Fibroblast of lung (primary cell): ENCODE measurements at regions not wholly inside any gene's neighbourhood (a gene's known extent, or its start where the extent isn't known, plus 50 kb on each side); places are given as distances from the start of the nearest gene placed in this dataset.

Experiments
- DNase-seq, 2 donors: peaks; one replicate each; pipeline versions ENCODE4 v3.0.0 to v3.0.0-alpha.2; 2010; ENCODE audit warnings: low read depth in 2 of 2
- H2AFZ ChIP-seq: 2 replicates; pipeline ENCODE4 v1.5.1; 2012; ENCODE audit warnings: low read length, control low read depth, inconsistent platforms
- H3K27ac ChIP-seq: 2 replicates; pipeline ENCODE4 v1.5.1; 2011; ENCODE audit warnings: low read length, control low read depth; ENCODE audit not compliant: insufficient read depth
- H3K27me3 ChIP-seq: 2 replicates; pipeline ENCODE4 v1.5.1; 2011; ENCODE audit warnings: mild to moderate bottlenecking, low read length; ENCODE audit not compliant: control insufficient read depth, insufficient read depth
- H3K36me3 ChIP-seq: 2 replicates; pipeline ENCODE4 v1.5.1; 2011; ENCODE audit warnings: low read length; ENCODE audit not compliant: control insufficient read depth, insufficient read depth
- H3K4me1 ChIP-seq: 2 replicates; pipeline ENCODE4 v1.5.1; 2011; ENCODE audit warnings: low read length; ENCODE audit not compliant: control insufficient read depth, insufficient read depth; ENCODE audit errors: extremely low read depth
- H3K4me2 ChIP-seq: 2 replicates; pipeline ENCODE4 v1.5.1; 2011; ENCODE audit warnings: low read length, control low read depth; ENCODE audit not compliant: insufficient read depth; ENCODE audit errors: extremely low read depth
- H3K4me3 ChIP-seq, 4 experiments: fragments of 200-600 bp in 1 of 4; sonication (generic) in 1 of 4; replicated peaks in 1 of 4; 2 replicates each; pipeline ENCODE4 v1.5.1; 2011 to 2016; ENCODE audit warnings: low read length in 4 of 4, low read depth in 3 of 4, mild to moderate bottlenecking in 3 of 4, control low read depth in 2 of 4, inconsistent platforms in 1 of 4, mixed read lengths in 1 of 4; ENCODE audit not compliant: insufficient read depth in 1 of 4; ENCODE audit errors: control extremely low read depth in 1 of 4
- H3K79me2 ChIP-seq: 2 replicates; pipeline ENCODE4 v1.5.1; 2012; ENCODE audit warnings: mild to moderate bottlenecking, low read length, inconsistent platforms; ENCODE audit not compliant: control insufficient read depth, insufficient read depth
- H3K9ac ChIP-seq: 2 replicates; pipeline ENCODE4 v1.5.1; 2011; ENCODE audit warnings: mild to moderate bottlenecking, low read length, control low read depth; ENCODE audit not compliant: insufficient read depth
- H3K9me3 ChIP-seq: 2 replicates; pipeline ENCODE4 v1.5.1; 2012; ENCODE audit warnings: low read depth, low read length; ENCODE audit not compliant: control insufficient read depth, insufficient read depth
- H4K20me1 ChIP-seq: 2 replicates; pipeline ENCODE4 v1.5.1; 2011; ENCODE audit warnings: low read length; ENCODE audit not compliant: control insufficient read depth, insufficient read depth; ENCODE audit errors: extremely low read depth
- CTCF ChIP-seq, 2 donors: IDR thresholded peaks in 1 of 2; conservative IDR thresholded peaks in 1 of 2; 1 replicate in 1 of 2; 2 replicates in 1 of 2; pipeline ENCODE4 v1.5.1; 2011 to 2012; ENCODE audit warnings: low read length in 2 of 2, control low read depth in 1 of 2, inconsistent platforms in 1 of 2, low read depth in 1 of 2, mild to moderate bottlenecking in 1 of 2
- EZH2 ChIP-seq: IDR thresholded peaks from 2 replicates; pipeline ENCODE4 v1.5.1; 2012; ENCODE audit warnings: low read length, control low read depth, mild to moderate bottlenecking; ENCODE audit errors: missing control alignments

GRCh38 chr6:29999416-29999815, 57.1 kb downstream of the HLA-A start:
- Histone ChIP-seq H3K4me1 (no peaks in the 10 kb centered on the region), H3K79me2 (no peaks in the 10 kb centered on the region), H3K36me3 (no peaks in the 10 kb centered on the region), H2AFZ (no peak overlapping the region), H4K20me1 (no peaks in the 10 kb centered on the region), H3K9ac (no peak overlapping the region), H3K9me3 (no peaks in the 10 kb centered on the region), H3K27me3 (peaks cover 4% of the 10 kb centered on the region), H3K27ac (no peak overlapping the region), H3K4me3 (no peak overlapping the region), H3K4me2 (no peak overlapping the region)
- TF ChIP-seq EZH2: no peak
- no peak for TF ChIP-seq CTCF (conservative IDR thresholded peaks at IDR 0.05 in 1 of 2, IDR thresholded peaks at IDR 0.05 in 1 of 2; ENCODE audit: low read depth in 1 of 2, low read length in 2 of 2)
- no peak for DNase-seq

GRCh38 chr6:30000156-30000791, 57.9 kb downstream of the HLA-A start:
- Histone ChIP-seq H3K4me2 (no peak overlapping the region), H3K9me3 (no peaks in the 10 kb centered on the region)
- TF ChIP-seq CTCF (conservative IDR thresholded peaks at IDR 0.05 in 1 of 2, IDR thresholded peaks at IDR 0.05 in 1 of 2; ENCODE audit: low read depth in 1 of 2, low read length in 2 of 2): no peak
- TF ChIP-seq EZH2: no peak

DNA sequence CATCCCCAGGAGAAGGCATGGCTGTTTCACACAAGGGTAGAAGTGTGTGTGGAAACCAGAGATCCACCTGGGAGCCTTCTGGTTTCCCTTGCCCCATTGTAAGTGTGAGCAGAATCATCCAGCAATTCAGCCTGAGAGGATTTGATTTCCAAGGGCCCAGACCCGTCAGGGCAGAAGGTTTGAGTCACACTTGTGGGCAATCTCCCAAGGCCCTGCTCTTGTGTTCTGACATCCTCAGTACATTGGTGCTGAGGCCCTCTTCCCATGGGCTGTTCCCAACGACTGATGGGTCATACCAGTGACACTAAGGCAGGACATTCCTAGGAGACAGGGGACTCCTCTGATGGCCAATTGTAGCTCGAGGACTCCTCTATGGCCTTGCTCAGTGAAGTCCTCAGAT, 58.2 kb upstream of the POLR1H start:
- Histone ChIP-seq H3K9me3 (no peaks in the 10 kb centered on the region), H3K4me1 (no peaks in the 10 kb centered on the region), H4K20me1 (no peaks in the 10 kb centered on the region), H3K4me3 (no peak overlapping the region), H3K27me3 (peaks cover 15% of the 10 kb centered on the region), H3K4me2 (no peak overlapping the region), H3K36me3 (no peaks in the 10 kb centered on the region), H2AFZ (no peak overlapping the region), H3K79me2 (no peaks in the 10 kb centered on the region), H3K27ac (no peak overlapping the region), H3K9ac (no peak overlapping the region)
- peak; percentile 17 to 27 for DNase-seq
- TF ChIP-seq CTCF (conservative IDR thresholded peaks at IDR 0.05 in 1 of 2, IDR thresholded peaks at IDR 0.05 in 1 of 2; ENCODE audit: low read depth in 1 of 2, low read length in 2 of 2) (no peak), EZH2 (no peak)

More at GRCh38 chr6:30000156-30000791, 57.9 kb downstream of the HLA-A start:
- Histone ChIP-seq H2AFZ (no peak overlapping the region), H3K36me3 (no peaks in the 10 kb centered on the region), H3K9ac (no peak overlapping the region), H3K27me3 (peaks cover 4% of the 10 kb centered on the region), H4K20me1 (no peaks in the 10 kb centered on the region), H3K27ac (no peak overlapping the region), H3K4me1 (no peaks in the 10 kb centered on the region), H3K79me2 (no peaks in the 10 kb centered on the region), H3K4me3 (no peak overlapping the region)
- no peak for DNase-seq
